ENCODE measurements at regions not wholly inside any gene's neighbourhood (a gene's known extent, or its start where the extent isn't known, plus 50 kb on each side); places are given as distances from the start of the nearest gene placed in this dataset.

GRCh38 chr7:51647931-51648351, 331.3 kb upstream of the COBL start:
- Mint-ChIP-seq H3K4me3 (no peak overlapping the region), H3K4me1 (no peaks in the 10 kb centered on the region), H3K27me3 (no peaks in the 10 kb centered on the region), H3K9me3 (peaks cover 6% of the 10 kb centered on the region), H3K27ac (no peak overlapping the region), H3K36me3 (ENCODE audit: low read depth) (no peaks in the 10 kb centered on the region)
- intact Hi-C loops (cut with micrococcal nuclease), result no loop called here
- CTCF ChIA-PET, result no interaction called here
- ATAC-seq (ENCODE audit: low read depth) (no peak), DNase-seq (no peak)
- no peak for TF ChIP-seq CTCF (IDR thresholded peaks at IDR 0.05)
- POLR2A ChIA-PET, result no interaction called here

GRCh38 chr7:51647486-51647885, 330.9 kb upstream of the COBL start:
- intact Hi-C loops (cut with micrococcal nuclease), result no loop called here
- TF ChIP-seq CTCF (IDR thresholded peaks at IDR 0.05), result no peak
- no peak for ATAC-seq (ENCODE audit: low read depth)
- Mint-ChIP-seq H3K27ac (no peak overlapping the region), H3K27me3 (no peaks in the 10 kb centered on the region), H3K36me3 (ENCODE audit: low read depth) (no peaks in the 10 kb centered on the region), H3K4me1 (no peaks in the 10 kb centered on the region), H3K9me3 (peaks cover 6% of the 10 kb centered on the region), H3K4me3 (no peak overlapping the region)
- ChIA-PET POLR2A (no interaction called here), CTCF (no interaction called here)
- no peak for DNase-seq

- no peak for TF ChIP-seq CTCF (IDR thresholded peaks at IDR 0.05)
- Mint-ChIP-seq H3K4me3 (no peak overlapping the region), H3K36me3 (ENCODE audit: low read depth) (no peaks in the 10 kb centered on the region), H3K4me1 (no peaks in the 10 kb centered on the region), H3K9me3 (peaks cover 6% of the 10 kb centered on the region), H3K27me3 (no peaks in the 10 kb centered on the region), H3K27ac (no peak overlapping the region)
- intact Hi-C loops (cut with micrococcal nuclease), result no loop called here
- POLR2A ChIA-PET, result no interaction called here
- DNase-seq (no peak), ATAC-seq (ENCODE audit: low read depth) (no peak)
- CTCF ChIA-PET, result no interaction called here
Measured at GRCh38 chr7:51645702-51646298, 329.2 kb upstream of the COBL start.

- ATAC-seq (ENCODE audit: low read depth) (no peak), DNase-seq (no peak)
- no peak for TF ChIP-seq CTCF (IDR thresholded peaks at IDR 0.05)
- Mint-ChIP-seq H3K4me3 (no peak overlapping the region), H3K27ac (no peak overlapping the region), H3K9me3 (peaks cover 6% of the 10 kb centered on the region), H3K4me1 (no peaks in the 10 kb centered on the region), H3K36me3 (ENCODE audit: low read depth) (no peaks in the 10 kb centered on the region), H3K27me3 (no peaks in the 10 kb centered on the region)
- intact Hi-C loops (cut with micrococcal nuclease), result no loop called here
- CTCF ChIA-PET, result no interaction called here
- POLR2A ChIA-PET, result no interaction called here
Measured at GRCh38 chr7:51645255-51645654, 328.6 kb upstream of the COBL start.

- H3K36me3 Mint-ChIP-seq (ENCODE audit: low read depth), result no peaks in the 10 kb centered on the region
- H3K9me3 Mint-ChIP-seq, result peaks cover 4% of the 10 kb centered on the region
- no peak overlapping the region for H3K4me3 Mint-ChIP-seq
- ChIA-PET POLR2A (no interaction called here), CTCF (no interaction called here)
- DNase-seq, result no peak
- H3K27ac Mint-ChIP-seq, result no peak overlapping the region
- no peaks in the 10 kb centered on the region for H3K4me1 Mint-ChIP-seq
- TF ChIP-seq CTCF (IDR thresholded peaks at IDR 0.05), result no peak
- no peaks in the 10 kb centered on the region for H3K27me3 Mint-ChIP-seq
- intact Hi-C loops (cut with micrococcal nuclease), result no loop called here
- ATAC-seq (ENCODE audit: low read depth), result no peak
Measured at GRCh38 chr7:51644216-51644615, 327.6 kb upstream of the COBL start.

Data from activated B cell treated with CpG ODN at 0.5 μM for 24 hours (primary cell).